NOMO-1 treated with dmso at 0.1 percent for 144 hours (cell line): ENCODE measurements at regions not wholly inside any gene's neighbourhood (a gene's known extent, or its start where the extent isn't known, plus 50 kb on each side); places are given as distances from the start of the nearest gene placed in this dataset.

Experiments used
- DNase-seq: peaks from one replicate; lab custom pipeline; 2025; ENCODE audit not compliant: unreplicated experiment; lab: John Stamatoyannopoulos, UW

DNA sequence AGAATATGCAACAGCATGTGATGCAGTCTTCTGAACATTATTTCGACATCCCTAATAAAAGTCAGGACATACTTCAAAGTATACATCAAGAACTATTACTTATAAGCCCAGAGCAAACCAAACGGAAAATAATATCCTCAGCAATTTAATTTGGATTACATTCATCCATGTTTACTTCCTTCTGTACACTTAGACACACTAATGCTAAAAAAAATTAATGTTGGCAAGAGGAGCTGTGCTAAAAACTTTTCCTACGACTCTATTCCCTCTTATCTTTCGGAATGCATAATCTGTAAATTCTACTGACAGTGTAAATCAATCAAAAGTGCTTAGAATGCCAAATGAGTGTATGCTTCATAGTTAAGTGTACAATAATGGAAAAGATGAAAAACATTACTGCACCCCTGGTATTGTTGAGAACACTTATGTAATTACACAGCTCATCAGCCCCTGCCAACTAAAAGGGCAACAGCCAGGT is 301.2 kb upstream of the HSF2 start:
- no peak for DNase-seq

DNA sequence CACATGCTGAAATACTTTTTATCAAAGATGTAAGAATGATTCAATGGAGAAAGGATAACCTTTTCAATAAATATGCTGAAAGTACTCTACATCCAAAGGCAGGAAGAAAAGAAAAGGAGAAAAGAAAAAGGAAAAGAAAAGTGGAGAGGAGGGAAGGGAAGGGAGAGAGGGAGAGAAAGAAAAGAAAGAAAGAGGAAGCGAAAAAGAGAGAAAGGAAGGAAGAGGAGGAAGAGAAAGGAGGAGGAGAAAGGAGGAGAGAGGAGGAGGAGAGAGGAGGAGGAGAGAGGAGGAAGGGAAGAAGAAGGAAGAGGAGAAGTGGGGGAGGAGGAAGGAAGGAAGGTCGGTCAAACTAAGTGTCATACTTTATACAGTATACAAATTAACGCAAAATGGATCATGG is 297.4 kb upstream of the HSF2 start:
- DNase-seq = no peak

DNA sequence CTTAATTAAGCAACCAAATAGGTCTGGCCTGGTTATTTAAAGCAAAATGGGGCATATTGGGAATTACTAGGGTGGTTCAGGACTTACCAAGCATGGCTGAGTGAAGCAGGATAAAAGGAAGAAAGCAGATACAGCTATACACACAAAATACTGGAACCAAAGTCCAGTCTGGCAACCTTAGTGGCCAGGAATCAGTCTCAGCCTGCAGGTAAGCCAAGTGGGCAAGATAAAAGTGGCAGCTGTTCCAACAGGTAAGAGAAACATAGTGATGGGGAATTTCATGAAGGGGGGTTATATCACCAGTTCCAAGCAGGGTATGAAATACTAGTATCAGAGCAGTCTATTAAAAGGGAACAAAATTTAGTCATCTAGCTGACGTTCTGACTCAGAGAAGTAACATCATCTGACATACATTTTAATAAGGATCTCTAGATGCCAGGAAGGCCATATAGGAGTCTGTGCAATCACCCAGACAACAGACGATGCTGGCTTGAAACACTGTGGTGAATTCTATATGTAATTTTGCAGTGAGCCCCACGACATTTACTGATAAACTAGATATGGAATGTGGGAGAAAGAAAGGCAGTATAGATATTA is 292.1 kb upstream of the HSF2 start:
- no peak for DNase-seq

DNA sequence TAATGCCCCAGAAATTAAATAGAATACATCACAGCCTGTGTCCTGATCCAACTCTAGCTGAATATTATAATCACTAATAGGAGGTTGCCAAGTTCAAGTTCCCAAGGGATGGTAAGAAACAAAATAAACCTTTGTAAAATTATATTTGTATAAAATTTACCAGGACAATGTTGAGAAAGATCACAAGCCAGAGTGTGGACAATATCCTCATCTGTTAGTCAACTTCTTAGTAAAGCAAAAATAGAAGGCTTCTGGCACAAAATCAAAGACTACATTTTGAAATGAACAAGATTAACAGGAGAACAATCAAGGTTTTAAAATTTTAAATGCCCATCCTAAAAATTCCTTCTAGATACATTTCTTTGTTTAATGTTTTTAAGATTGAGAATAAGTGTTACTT is 290.4 kb upstream of the HSF2 start:
- no peak for DNase-seq

DNA sequence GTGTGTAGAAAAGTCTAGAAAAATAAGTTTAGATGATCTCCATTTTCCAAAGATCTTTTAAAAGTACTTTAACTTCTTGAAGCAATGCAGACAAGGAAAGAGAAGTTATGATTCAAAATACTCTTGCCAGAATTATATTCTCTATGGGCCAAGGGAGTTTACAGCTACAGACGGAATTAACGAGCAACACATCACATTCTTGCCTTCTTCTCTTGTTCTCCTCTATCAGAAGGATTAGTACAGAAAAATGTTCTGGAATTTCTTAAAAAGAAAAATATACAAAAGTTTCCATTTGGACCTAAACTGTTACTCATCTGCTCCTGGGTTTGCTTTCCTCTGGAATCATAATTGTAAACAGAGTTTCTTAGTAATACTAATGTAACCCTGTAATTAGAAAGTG is 284.7 kb upstream of the HSF2 start:
- no peak for DNase-seq

DNA sequence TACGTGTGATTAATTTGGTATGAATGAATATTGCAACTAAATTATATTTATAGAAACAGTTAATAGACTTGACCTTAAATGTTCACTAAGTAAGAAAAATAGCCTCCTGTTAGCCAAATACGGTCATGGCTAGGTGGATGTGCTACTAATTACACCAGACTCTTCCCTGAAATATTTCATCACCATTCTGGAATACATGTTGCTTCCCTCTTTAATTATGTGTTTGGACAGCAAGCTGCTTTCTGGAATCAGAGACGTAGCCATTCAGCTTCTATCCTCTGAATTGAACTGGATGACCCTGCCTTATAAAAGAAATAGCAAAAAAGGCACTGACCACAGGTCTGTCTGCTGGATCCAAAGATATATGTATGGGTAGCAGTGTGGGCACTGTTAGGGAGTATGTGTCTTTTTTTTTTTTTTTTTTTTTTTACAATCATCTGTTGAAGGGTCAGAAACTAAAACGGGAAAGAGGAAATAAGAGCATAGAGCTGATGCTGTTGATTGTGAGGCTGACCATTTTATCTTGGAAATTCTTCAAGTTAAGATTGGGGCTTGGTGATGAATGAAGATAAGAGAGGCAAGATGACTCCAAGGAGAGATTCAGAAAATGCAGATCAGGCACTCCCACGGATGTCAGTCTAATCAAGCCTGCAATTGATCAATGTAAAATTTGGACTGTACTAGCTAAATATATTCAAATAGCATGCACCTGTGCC is 283.2 kb upstream of the HSF2 start:
- DNase-seq = no peak

DNA sequence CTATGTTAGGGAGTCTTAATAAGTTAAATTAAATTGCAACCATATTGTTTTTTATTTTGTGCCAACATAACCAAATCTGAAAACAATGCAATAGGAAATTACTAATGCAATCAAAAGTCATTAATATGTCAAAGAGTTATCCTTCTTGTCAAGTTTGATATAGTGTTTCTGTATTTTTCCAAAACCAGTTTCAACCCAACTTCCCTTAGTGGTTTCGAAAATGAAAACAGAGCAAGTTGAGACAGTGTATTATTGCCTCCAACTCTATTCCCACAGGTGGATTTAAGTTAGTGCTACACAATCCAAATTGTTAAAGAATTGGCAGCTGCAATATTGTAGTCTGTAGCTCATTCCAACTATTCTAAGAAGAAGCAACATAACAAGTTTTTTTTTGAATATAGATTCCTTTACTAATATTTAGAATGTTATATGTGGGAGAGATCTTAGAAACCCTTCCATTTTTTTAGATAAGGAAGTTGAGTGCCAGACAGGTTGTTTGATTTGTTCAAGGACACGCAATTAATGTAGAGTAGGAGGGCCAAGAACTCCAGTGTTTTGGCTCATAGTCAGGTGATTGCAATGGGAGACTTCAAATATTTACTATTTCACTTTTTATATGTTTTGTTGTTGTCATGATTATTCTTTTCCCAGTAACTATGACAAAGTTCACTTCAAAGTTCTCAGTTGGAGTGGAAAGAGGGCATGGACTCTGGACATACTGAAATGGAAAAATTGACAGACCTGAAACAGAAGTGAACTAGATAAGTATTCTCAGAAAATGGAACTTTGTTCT is 282.4 kb upstream of the HSF2 start:
- no peak for DNase-seq

DNA sequence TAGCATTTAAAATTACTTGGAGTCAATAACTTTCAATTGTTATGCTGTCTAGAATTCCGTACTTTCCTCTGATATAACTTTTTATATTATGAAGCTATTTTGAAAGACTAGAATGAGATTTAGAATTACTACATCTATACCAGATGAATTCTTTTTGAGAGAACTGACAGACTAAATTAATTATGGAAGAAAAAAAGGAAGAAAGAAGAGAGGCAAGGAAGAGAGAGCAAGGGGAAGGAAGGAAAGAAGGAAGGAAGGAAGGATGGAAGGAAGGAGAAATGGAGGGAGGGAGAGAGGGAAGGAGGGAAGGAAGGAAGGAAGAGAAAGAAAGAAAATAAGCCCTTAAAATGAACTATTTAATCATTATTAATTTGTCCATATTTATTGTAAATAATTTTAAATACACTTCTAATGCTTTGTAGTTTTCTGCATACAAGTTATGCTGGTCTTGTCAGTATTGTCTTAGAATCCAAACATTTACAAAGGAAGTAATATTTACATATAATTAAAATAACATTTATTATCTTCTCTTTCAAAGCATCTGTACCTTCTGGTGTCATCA is 280.4 kb upstream of the HSF2 start:
- no peak for DNase-seq

DNA sequence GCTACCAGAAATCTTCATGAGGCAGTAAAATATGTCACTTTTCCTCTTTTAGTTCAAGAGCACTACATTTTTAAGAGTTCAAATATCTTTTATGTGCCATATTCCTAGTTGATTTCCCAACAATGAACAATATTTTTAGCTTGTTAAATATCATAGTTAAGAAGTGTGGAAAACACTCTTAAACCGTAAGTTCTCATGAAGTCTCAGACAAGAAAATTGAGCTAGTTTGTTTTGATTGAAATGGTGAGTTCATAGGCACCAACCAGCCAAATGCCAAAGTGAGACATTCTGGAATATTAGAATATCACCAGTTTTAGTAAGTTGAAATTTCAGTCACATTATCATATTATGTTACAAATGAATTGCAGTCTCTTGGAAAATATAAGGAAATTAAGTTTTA is 277.2 kb upstream of the HSF2 start:
- no peak for DNase-seq

DNA sequence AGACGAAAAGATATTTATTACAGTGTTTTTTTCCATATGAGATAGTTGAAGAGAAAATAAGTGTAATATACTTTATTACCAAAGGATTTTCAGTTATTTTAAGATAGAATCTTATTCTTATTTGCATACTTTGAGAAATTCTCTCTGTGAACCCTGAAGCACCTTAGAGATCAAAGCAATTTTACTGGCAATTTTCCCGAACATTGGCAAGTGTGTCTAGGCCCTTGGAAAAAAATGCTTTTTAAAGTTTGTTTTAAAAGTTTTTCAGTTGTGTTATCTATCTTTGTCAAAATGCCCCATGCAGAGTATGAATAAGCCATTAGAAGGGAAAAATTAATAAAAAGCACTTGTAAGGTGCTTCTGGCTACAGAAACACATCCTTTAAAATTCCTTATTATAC is 276.8 kb upstream of the HSF2 start:
- DNase-seq = no peak

DNA sequence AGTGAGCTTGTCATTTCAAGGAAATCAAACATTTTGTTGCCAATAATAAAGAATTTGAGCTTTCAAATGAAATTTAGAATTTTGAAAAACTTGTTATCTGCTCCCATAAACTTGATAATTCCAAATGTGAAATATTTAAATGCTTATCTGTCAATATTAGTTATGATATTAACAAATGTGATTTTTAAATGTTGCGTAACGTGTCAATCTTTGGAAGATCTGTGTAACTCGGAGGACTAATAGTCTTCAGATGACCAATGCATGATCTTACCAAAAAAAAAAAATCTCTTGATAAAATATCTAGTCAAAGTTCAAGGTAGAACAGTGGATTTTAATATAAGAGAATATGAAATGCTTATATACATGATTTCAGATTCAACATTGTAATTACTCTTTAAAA is 274.5 kb upstream of the HSF2 start:
- DNase-seq = no peak

DNA sequence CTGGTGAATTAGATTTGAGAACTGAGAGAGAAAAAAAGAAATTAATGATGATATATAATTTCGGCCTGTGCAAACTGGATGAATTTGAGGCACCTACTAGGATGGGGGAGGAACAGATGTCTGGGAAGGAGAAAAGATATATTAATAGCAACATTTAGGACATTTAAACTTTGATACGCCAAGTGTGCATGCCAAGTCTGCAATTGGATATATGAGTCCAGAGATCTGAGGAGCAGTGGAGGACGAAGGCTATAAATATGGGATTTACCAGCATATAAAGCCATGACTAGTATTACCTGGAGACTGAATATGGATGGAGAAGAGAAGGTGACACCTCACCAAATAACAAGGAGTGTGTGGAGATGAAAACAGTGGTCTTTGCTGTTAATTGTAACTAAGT is 272.6 kb upstream of the HSF2 start:
- no peak for DNase-seq

DNA sequence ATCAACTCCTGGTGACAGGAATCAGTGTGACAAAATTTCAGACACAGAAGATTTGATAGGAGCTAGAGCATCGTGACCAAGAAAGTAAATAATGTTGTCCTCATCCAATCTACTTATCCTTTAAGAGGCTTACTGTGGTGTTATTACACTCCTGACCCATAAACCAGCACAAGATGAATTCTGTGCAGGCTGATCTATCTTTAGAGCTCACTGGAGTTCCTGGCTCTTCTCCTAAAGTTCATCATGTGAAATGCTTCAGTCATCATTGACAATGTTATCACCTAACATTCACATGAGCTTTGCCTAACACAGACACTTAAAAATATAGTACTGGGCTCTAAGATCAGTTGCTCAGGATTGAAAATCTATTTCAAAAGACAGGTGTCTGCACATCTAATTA is 271.0 kb upstream of the HSF2 start:
- DNase-seq = no peak

DNA sequence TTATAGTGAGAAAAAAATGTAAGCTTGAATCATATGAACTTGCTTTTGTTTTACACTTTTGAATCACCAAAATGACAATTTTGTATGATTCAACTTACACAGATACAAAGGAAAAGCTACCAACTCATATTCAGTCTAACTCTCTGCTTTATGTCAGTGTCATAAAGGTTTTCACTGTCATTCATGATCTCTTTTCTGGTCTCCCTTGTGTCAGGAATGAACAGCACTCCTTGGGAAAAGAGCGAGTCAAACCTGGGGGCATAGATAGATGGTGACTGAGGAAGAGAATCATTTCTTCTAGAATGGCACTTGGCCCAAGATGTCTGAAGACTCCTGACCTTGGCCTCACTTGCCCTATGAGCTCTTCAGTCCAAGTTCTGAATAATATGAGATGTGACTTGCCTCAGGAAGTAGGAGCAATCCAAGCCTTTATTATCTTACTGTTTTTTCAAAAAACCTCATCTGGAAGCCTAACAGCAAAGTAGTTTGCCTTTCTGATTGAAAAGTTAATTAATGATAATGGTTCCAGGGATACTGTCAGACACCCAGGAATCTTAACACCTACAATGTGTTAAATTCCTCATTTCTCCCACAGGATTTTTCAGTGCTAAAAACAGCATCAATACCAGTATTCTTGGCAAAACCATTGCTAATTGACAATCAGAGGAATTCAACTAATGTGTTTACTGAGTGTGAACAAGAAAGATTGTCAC is 270.0 kb upstream of the HSF2 start:
- no peak for DNase-seq

DNA sequence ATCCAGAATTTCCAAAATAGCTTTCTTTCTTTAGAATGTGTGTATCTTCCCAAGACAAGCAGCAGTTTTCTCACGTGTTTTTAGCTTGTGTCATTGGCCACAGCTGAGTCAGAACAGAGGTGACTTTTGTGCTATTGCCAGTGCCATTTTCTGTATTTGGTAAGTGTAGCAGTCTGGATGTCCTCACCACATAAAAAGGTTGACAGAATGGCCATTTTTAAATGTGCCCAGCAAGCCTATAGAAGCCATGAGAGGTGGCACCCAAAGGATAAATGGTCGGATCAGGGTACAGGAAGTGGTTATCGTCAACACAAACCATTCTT is 269.5 kb upstream of the HSF2 start:
- DNase-seq = no peak

DNA sequence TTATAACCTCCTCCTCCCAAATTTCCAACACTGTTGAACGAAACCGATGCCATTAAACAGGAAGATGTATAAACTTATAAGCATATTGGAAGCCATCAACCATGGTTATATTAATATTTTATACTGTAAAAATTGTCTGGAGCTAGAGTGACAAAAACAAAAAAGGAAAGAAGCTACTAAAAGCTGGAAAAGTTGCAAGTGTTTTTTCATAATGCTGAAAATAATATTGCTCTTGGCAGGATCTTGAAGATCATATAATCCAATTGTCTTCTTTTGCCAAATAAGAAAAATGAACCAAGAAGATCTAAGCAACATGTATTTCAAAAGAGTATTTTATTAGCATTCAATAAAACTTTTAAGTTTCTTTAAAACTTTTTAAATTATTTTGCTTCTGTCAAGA is 268.9 kb upstream of the HSF2 start:
- DNase-seq = no peak

DNA sequence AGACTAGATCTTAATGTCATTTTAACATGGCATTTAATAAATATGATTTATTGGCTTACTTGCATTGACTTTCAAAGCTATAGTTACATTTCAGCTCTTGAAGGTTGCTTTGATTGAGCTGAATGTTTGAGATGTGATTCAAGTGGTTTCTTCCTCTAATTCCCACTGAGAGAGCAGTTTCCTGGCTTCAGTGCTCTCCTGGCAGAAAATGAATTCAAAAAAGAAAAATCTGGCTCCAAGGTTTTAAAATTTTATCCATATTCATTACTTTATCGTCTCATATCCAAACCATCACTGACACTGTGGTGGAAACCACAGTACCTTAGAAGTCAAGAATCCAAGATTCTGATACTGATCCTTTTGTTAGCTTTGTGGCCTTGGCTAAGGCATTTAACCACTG is 263.1 kb upstream of the HSF2 start:
- DNase-seq = no peak

DNA sequence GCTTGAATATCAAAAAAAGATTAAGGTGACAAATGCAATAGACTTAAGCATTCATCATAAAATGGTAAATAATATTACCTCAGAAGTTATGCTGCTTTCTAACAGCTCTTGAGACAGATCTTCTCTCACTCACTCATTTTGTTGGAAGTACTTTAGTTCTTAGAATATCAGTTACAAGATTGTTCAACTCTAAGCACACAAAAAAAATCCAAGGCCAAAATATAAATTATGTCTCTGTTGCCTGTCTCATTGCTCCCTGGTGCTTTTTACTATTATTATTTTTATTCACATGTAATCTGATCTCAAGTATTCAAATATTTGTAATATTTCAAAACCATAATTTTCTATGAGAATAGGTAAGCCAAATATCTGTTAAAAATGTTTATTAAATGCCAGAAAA is 259.4 kb upstream of the HSF2 start:
- DNase-seq = no peak

DNA sequence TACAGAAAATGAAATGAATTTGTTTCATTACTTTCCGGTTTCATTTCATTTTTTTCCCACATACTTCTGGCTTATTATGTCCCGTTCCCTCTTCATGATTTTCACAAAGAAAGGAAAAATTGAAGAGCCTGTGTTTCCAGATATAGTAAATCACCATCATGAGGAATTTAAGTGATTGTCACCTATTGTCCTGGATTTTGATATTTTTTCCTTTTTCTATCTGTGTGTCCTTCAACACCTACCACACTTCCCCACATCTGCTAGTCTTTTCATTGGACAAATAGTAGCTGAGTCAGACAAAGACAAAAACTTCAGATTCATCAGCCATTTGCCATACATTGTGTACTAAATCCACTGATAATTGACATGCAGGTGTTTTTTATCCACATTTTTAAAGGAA is 258.2 kb upstream of the HSF2 start:
- DNase-seq = no peak

DNA sequence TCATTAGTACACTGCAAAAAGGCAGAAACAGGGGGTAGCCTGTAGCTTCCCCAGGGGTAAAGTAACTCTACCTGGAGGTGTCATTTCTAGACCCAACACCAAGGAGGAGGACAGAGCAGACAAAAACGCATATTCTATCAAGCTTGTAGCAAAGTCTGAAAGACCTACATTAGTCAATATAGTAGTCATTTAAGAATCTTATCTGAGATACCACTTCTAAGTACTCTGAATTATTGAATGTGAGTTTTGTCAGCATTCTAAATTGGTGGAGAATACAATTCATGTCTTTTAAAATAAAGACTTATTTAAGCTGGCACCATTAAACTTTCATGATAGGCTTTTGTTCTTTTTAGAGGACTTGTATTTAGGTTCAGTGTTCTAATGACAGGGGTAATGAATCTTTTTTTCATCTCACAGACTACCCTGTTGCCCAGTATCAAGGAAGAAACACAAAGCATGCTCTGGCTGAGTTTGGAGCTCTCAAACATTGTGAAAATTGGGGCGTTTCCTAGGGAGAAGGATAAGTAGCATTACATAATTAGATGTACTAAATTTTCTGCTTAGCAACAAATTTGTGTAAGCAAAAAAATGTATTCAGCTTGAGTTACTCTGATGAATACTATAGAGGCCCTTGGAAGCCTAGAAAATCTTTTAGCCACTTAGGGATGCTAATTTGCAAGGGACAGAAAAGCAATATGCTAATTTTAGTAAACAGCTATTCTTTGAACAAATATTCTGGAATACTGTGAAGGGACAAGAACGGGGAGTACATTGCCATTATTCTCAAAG is 255.4 kb upstream of the HSF2 start:
- DNase-seq = no peak

DNA sequence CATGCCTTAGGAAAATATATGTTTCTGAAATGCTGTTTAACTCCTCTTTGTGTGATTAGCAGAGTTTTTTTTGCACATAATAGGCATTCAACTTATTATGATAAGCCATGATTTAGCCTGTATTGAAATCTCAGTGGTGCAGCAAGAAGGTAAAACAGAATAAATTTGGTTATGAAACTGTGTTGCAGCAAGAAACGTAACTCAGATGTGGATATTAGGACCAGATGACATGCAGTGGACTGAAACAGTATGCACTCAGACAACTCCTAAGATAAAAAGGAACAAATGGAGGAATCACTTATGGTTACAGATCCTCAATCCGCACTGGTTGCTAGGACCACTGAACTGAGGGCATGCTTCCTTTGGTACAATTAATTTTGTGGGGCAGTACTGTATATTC is 254.2 kb upstream of the HSF2 start:
- no peak for DNase-seq
